OCI-LY1 (cell line): ENCODE measurements at regions not wholly inside any gene's neighbourhood (a gene's known extent, or its start where the extent isn't known, plus 50 kb on each side); places are given as distances from the start of the nearest gene placed in this dataset.

Source experiments
- CTCF ChIP-seq: fragments of 200-600 bp; sonication (generic), shearing (Covaris generic); IDR thresholded peaks from 2 replicates; pipeline ENCODE4 v1.5.1; 2017; ENCODE audit warnings: mild to moderate bottlenecking, antibody characterized with exemption, low read length, moderate library complexity, mixed read lengths
- EZH2 ChIP-seq: fragments of 200-600 bp; sonication (generic), shearing (Covaris generic); IDR thresholded peaks from 2 replicates; pipeline ENCODE4 v1.8.0; 2017; ENCODE audit warnings: borderline replicate concordance, mixed run types, mild to moderate bottlenecking, antibody characterized with exemption, low read length, moderate library complexity, mixed read lengths

GRCh38 chr12:89789862-89790261 is 81.2 kb upstream of the ATP2B1 start:
- TF ChIP-seq CTCF (no peak), EZH2 (no peak)
